Effector memory CD8-positive, alpha-beta T cell (primary cell): ENCODE measurements at regions not wholly inside any gene's neighbourhood (a gene's known extent, or its start where the extent isn't known, plus 50 kb on each side); places are given as distances from the start of the nearest gene placed in this dataset.

Source experiments
- ATAC-seq: fragments of 150-1000 bp; cut with Tn5 transposase; replicated peaks from 2 replicates; pipeline ENCODE4 v1.10.0; 2021; ENCODE audit warnings: mild to moderate bottlenecking, moderate library complexity
- DNase-seq, 3 experiments: peaks; one replicate each; pipeline ENCODE4 v3.0.0; 2021
- H3K27ac Mint-ChIP-seq, 2 donors: one replicate each; pipeline ENCODE4 v1.8.0; 2022; ENCODE audit warnings: mild to moderate bottlenecking in 2 of 2, mixed read lengths in 2 of 2, moderate library complexity in 2 of 2
- H3K27me3 Mint-ChIP-seq, 2 donors: one replicate each; pipeline ENCODE4 v1.8.0; 2022; ENCODE audit warnings: mixed read lengths in 2 of 2
- H3K36me3 Mint-ChIP-seq: one replicate; pipeline ENCODE4 v1.8.0; 2022; ENCODE audit warnings: mild to moderate bottlenecking, moderate library complexity, mixed read lengths; ENCODE audit not compliant: insufficient read depth
- H3K4me1 Mint-ChIP-seq, 2 donors: one replicate each; pipeline ENCODE4 v1.8.0; 2022; ENCODE audit warnings: low read depth in 2 of 2, mixed read lengths in 2 of 2
- H3K4me3 Mint-ChIP-seq, 2 donors: one replicate each; pipeline ENCODE4 v1.8.0; 2022; ENCODE audit warnings: mild to moderate bottlenecking in 2 of 2, mixed read lengths in 2 of 2, moderate library complexity in 2 of 2
- H3K9me3 Mint-ChIP-seq, 2 donors: one replicate each; pipeline ENCODE4 v1.8.0; 2022; ENCODE audit warnings: mixed read lengths in 2 of 2

- Mint-ChIP-seq H3K4me1 (no peaks in the 10 kb centered on the region), H3K27ac (no peak overlapping the region), H3K9me3 (peaks cover 0 to 4% of the 10 kb centered on the region in 2 donors), H3K27me3 (no peaks in the 10 kb centered on the region), H3K4me3 (no peak overlapping the region), H3K36me3 (no peaks in the 10 kb centered on the region)
- ATAC-seq (no peak), DNase-seq (no peak)
Measured at GRCh38 chrY:8677336-8677935, 659.8 kb upstream of the TSPY4 start.

GRCh38 chrY:8687154-8687553 lies 650.1 kb upstream of the TSPY4 start:
- no peak overlapping the region for H3K4me3 Mint-ChIP-seq
- no peaks in the 10 kb centered on the region for H3K27me3 Mint-ChIP-seq
- H3K27ac Mint-ChIP-seq = no peak overlapping the region
- no peaks in the 10 kb centered on the region for H3K4me1 Mint-ChIP-seq
- DNase-seq (no peak), ATAC-seq (no peak)
- H3K9me3 Mint-ChIP-seq = peaks cover 0 to 2% of the 10 kb centered on the region in 2 donors
- H3K36me3 Mint-ChIP-seq = no peaks in the 10 kb centered on the region

GRCh38 chrY:8690901-8691685 lies 646.2 kb upstream of the TSPY4 start:
- DNase-seq (no peak), ATAC-seq (no peak)
- H3K4me3 Mint-ChIP-seq = no peak overlapping the region
- H3K36me3 Mint-ChIP-seq = no peaks in the 10 kb centered on the region
- H3K27me3 Mint-ChIP-seq = no peaks in the 10 kb centered on the region
- no peaks in the 10 kb centered on the region for H3K4me1 Mint-ChIP-seq
- H3K27ac Mint-ChIP-seq = no peak overlapping the region
- peaks cover 0 to 4% of the 10 kb centered on the region in 2 donors for H3K9me3 Mint-ChIP-seq

- DNase-seq (no peak), ATAC-seq (no peak)
- Mint-ChIP-seq H3K27ac (no peak overlapping the region), H3K4me3 (no peak overlapping the region), H3K27me3 (no peaks in the 10 kb centered on the region), H3K9me3 (peaks cover 0 to 4% of the 10 kb centered on the region in 2 donors), H3K36me3 (no peaks in the 10 kb centered on the region), H3K4me1 (no peaks in the 10 kb centered on the region)
Measured at GRCh38 chrY:8698571-8698970, 638.7 kb upstream of the TSPY4 start.

GRCh38 chrY:8705636-8706300 lies 631.5 kb upstream of the TSPY4 start:
- Mint-ChIP-seq H3K27me3 (no peaks in the 10 kb centered on the region), H3K36me3 (no peaks in the 10 kb centered on the region), H3K27ac (no peak overlapping the region), H3K4me3 (no peak overlapping the region), H3K9me3 (peaks cover 0 to 2% of the 10 kb centered on the region in 2 donors), H3K4me1 (no peaks in the 10 kb centered on the region)
- no peak for DNase-seq
- ATAC-seq = no peak

- Mint-ChIP-seq H3K36me3 (no peaks in the 10 kb centered on the region), H3K4me3 (no peak overlapping the region)
Measured at GRCh38 chrY:8712296-8712695, 625.0 kb upstream of the TSPY4 start.

GRCh38 chrY:8715226-8715625 lies 622.0 kb upstream of the TSPY4 start:
- H3K4me1 Mint-ChIP-seq = no peaks in the 10 kb centered on the region
- ATAC-seq = no peak
- peaks cover 0 to 5% of the 10 kb centered on the region in 2 donors for H3K9me3 Mint-ChIP-seq
- H3K4me3 Mint-ChIP-seq = no peak overlapping the region
- H3K27me3 Mint-ChIP-seq = no peaks in the 10 kb centered on the region
- H3K36me3 Mint-ChIP-seq = no peaks in the 10 kb centered on the region
- DNase-seq = no peak
- H3K27ac Mint-ChIP-seq = no peak overlapping the region

More at GRCh38 chrY:8712296-8712695, 625.0 kb upstream of the TSPY4 start:
- no peak overlapping the region for H3K27ac Mint-ChIP-seq
- no peaks in the 10 kb centered on the region for H3K4me1 Mint-ChIP-seq
- H3K9me3 Mint-ChIP-seq = peaks cover 0 to 5% of the 10 kb centered on the region in 2 donors
- DNase-seq (no peak), ATAC-seq (no peak)
- H3K27me3 Mint-ChIP-seq = no peaks in the 10 kb centered on the region

- DNase-seq = no peak
- Mint-ChIP-seq H3K27me3 (no peaks in the 10 kb centered on the region), H3K27ac (no peak overlapping the region), H3K4me1 (no peaks in the 10 kb centered on the region), H3K4me3 (no peak overlapping the region), H3K36me3 (no peaks in the 10 kb centered on the region), H3K9me3 (peaks cover 0 to 2% of the 10 kb centered on the region in 2 donors)
- no peak for ATAC-seq
Measured at GRCh38 chrY:8726616-8727015, 610.6 kb upstream of the TSPY4 start.

GRCh38 chrY:8729971-8730370 lies 607.3 kb upstream of the TSPY4 start:
- no peaks in the 10 kb centered on the region for H3K27me3 Mint-ChIP-seq
- H3K36me3 Mint-ChIP-seq = no peaks in the 10 kb centered on the region
- H3K9me3 Mint-ChIP-seq = peaks cover 0 to 2% of the 10 kb centered on the region in 2 donors

GRCh38 chrY:8741343-8742069 lies 595.8 kb upstream of the TSPY4 start:
- H3K27me3 Mint-ChIP-seq = no peaks in the 10 kb centered on the region
- H3K36me3 Mint-ChIP-seq = no peaks in the 10 kb centered on the region
- no peak overlapping the region for H3K4me3 Mint-ChIP-seq
- DNase-seq (no peak), ATAC-seq (no peak)
- H3K9me3 Mint-ChIP-seq = no peaks in the 10 kb centered on the region
- no peaks in the 10 kb centered on the region for H3K4me1 Mint-ChIP-seq
- H3K27ac Mint-ChIP-seq = no peak overlapping the region

More at GRCh38 chrY:8729971-8730370, 607.3 kb upstream of the TSPY4 start:
- Mint-ChIP-seq H3K4me3 (no peak overlapping the region), H3K4me1 (no peaks in the 10 kb centered on the region), H3K27ac (no peak overlapping the region)
- DNase-seq = no peak
- no peak for ATAC-seq

GRCh38 chrY:8764184-8764583 lies 573.1 kb upstream of the TSPY4 start:
- no peak for ATAC-seq
- no peak for DNase-seq
- no peaks in the 10 kb centered on the region for H3K9me3 Mint-ChIP-seq
- no peaks in the 10 kb centered on the region for H3K27me3 Mint-ChIP-seq
- H3K27ac Mint-ChIP-seq = no peak overlapping the region
- H3K36me3 Mint-ChIP-seq = no peaks in the 10 kb centered on the region
- H3K4me1 Mint-ChIP-seq = no peaks in the 10 kb centered on the region
- no peak overlapping the region for H3K4me3 Mint-ChIP-seq

GRCh38 chrY:8781184-8781890 lies 555.9 kb upstream of the TSPY4 start:
- H3K4me3 Mint-ChIP-seq = no peak overlapping the region
- no peaks in the 10 kb centered on the region for H3K36me3 Mint-ChIP-seq
- no peak overlapping the region for H3K27ac Mint-ChIP-seq
- no peak for DNase-seq
- no peak for ATAC-seq
- no peaks in the 10 kb centered on the region for H3K4me1 Mint-ChIP-seq
- peaks cover 0 to 5% of the 10 kb centered on the region in 2 donors for H3K9me3 Mint-ChIP-seq
- no peaks in the 10 kb centered on the region for H3K27me3 Mint-ChIP-seq

- Mint-ChIP-seq H3K27me3 (no peaks in the 10 kb centered on the region), H3K27ac (no peak overlapping the region), H3K4me3 (no peak overlapping the region)
Measured at GRCh38 chrY:8794561-8794960, 542.7 kb upstream of the TSPY4 start.

More at GRCh38 chrY:8794561-8794960, 542.7 kb upstream of the TSPY4 start:
- ATAC-seq (no peak), DNase-seq (no peak)
- peaks cover 0 to 11% of the 10 kb centered on the region in 2 donors for H3K9me3 Mint-ChIP-seq
- no peaks in the 10 kb centered on the region for H3K36me3 Mint-ChIP-seq
- H3K4me1 Mint-ChIP-seq = no peaks in the 10 kb centered on the region
